NCI-H345 (cell line): ENCODE measurements at regions not wholly inside any gene's neighbourhood (a gene's known extent, or its start where the extent isn't known, plus 50 kb on each side); places are given as distances from the start of the nearest gene placed in this dataset.

ENCODE experiments used
- DNase-seq: peaks from one replicate; lab custom pipeline; 2025; lab: John Stamatoyannopoulos, UW

GRCh38 chr4:137630252-137630651 lies 98.0 kb upstream of the PCDH18 start:
- no peak for DNase-seq

GRCh38 chr4:137627739-137628460 lies 95.6 kb upstream of the PCDH18 start:
- DNase-seq, result no peak

- no peak for DNase-seq
Observed at GRCh38 chr4:137626942-137627738, 94.8 kb upstream of the PCDH18 start.

GRCh38 chr4:137623013-137623412 lies 90.7 kb upstream of the PCDH18 start:
- peak; percentile 67 for DNase-seq

- peak; percentile 70 for DNase-seq
Observed at GRCh38 chr4:137621056-137621455, 88.8 kb upstream of the PCDH18 start.

- peak; percentile 52 for DNase-seq
Observed at GRCh38 chr4:137614491-137614890, 82.2 kb upstream of the PCDH18 start.

- DNase-seq, result no peak
Observed at GRCh38 chr4:137611998-137612700, 79.9 kb upstream of the PCDH18 start.

- DNase-seq, result no peak
Observed at GRCh38 chr4:137610960-137611359, 78.7 kb upstream of the PCDH18 start.

GRCh38 chr4:137609718-137610430 lies 77.6 kb upstream of the PCDH18 start:
- DNase-seq, result no peak

GRCh38 chr4:137608085-137608484 lies 75.8 kb upstream of the PCDH18 start:
- no peak for DNase-seq

- DNase-seq, result no peak
Observed at GRCh38 chr4:137602436-137602835, 70.1 kb upstream of the PCDH18 start.

GRCh38 chr4:137601934-137602333 lies 69.6 kb upstream of the PCDH18 start:
- DNase-seq, result no peak

- DNase-seq, result peak; percentile 12
Observed at GRCh38 chr4:137599734-137600133, 67.4 kb upstream of the PCDH18 start.

GRCh38 chr4:137597752-137598430 lies 65.6 kb upstream of the PCDH18 start:
- DNase-seq, result no peak

GRCh38 chr4:137587796-137588195 lies 55.5 kb upstream of the PCDH18 start:
- DNase-seq, result no peak

GRCh38 chr4:137583671-137584070 lies 51.4 kb upstream of the PCDH18 start:
- no peak for DNase-seq
